ENCODE measurements at regions not wholly inside any gene's neighbourhood (a gene's known extent, or its start where the extent isn't known, plus 50 kb on each side); places are given as distances from the start of the nearest gene placed in this dataset.

GRCh38 chr15:39194106-39194830, 386.6 kb upstream of the THBS1 start:
- Histone ChIP-seq H3K4me3 (ENCODE audit: low read depth, low read length, poor library complexity, severe bottlenecking) (no peak overlapping the region), H2AFZ (ENCODE audit: low read length) (no peak overlapping the region), H3K27ac (ENCODE audit: low read depth, low read length, poor library complexity, severe bottlenecking) (no peak overlapping the region), H3K36me3 (ENCODE audit: insufficient read depth, low read length) (no peaks in the 10 kb centered on the region), H3K79me2 (ENCODE audit: insufficient read depth, low read length) (no peaks in the 10 kb centered on the region), H3K9ac (ENCODE audit: low read length) (no peak overlapping the region), H4K20me1 (ENCODE audit: insufficient read depth, low read length) (no peaks in the 10 kb centered on the region), H3K4me2 (ENCODE audit: low read length) (no peak overlapping the region), H3K9me2 (ENCODE audit: low read depth, low read length) (no peaks in the 10 kb centered on the region), H3K4me1 (ENCODE audit: insufficient read depth, low read length, severe bottlenecking) (no peaks in the 10 kb centered on the region), H3F3A (ENCODE audit: insufficient read depth, low read length) (no peaks in the 10 kb centered on the region), H3K9me3 (ENCODE audit: low read length) (no peaks in the 10 kb centered on the region), H3K27me3 (ENCODE audit: insufficient read depth, low read length) (no peaks in the 10 kb centered on the region)
- TF ChIP-seq EZH2 (IDR thresholded peaks at IDR 0.05; ENCODE audit: borderline replicate concordance, low read length), result no peak
- TF ChIP-seq, protein P1, sequence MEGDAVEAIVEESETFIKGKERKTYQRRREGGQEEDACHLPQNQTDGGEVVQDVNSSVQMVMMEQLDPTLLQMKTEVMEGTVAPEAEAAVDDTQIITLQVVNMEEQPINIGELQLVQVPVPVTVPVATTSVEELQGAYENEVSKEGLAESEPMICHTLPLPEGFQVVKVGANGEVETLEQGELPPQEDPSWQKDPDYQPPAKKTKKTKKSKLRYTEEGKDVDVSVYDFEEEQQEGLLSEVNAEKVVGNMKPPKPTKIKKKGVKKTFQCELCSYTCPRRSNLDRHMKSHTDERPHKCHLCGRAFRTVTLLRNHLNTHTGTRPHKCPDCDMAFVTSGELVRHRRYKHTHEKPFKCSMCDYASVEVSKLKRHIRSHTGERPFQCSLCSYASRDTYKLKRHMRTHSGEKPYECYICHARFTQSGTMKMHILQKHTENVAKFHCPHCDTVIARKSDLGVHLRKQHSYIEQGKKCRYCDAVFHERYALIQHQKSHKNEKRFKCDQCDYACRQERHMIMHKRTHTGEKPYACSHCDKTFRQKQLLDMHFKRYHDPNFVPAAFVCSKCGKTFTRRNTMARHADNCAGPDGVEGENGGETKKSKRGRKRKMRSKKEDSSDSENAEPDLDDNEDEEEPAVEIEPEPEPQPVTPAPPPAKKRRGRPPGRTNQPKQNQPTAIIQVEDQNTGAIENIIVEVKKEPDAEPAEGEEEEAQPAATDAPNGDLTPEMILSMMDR (IDR thresholded peaks at IDR 0.05; ENCODE audit: low read length), result no peak

DNA sequence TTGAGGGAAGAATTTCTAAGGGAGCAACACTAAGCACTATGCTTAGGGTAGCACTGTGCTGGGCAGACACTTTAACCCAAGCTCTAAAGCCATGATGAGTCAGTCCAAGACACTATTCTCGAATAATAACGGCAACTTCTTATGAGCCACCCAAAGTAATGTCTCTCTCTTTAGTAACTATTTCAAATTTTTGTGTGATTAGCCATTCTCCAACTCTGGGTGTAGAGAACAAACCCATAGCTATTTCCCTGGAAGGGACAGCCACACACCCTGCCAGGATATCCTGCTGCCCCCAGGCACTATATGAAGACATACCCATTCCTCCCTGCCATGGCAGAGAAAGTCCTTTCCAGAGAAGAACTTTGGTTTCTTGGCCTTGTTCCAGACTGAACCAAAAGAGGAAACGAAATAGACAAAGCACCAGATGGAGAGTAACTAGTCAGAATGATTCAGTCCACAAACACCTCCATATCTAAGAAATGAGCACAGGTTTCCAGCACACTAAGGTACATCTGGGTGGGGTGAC, 384.9 kb upstream of the THBS1 start:
- H3K79me2 ChIP-seq (ENCODE audit: insufficient read depth, low read length), result no peaks in the 10 kb centered on the region
- no peak overlapping the region for H2AFZ ChIP-seq (ENCODE audit: low read length)
- no peaks in the 10 kb centered on the region for H3F3A ChIP-seq (ENCODE audit: insufficient read depth, low read length)
- no peaks in the 10 kb centered on the region for H3K36me3 ChIP-seq (ENCODE audit: insufficient read depth, low read length)
- no peaks in the 10 kb centered on the region for H3K9me3 ChIP-seq (ENCODE audit: low read length)
- no peak overlapping the region for H3K4me3 ChIP-seq (ENCODE audit: low read depth, low read length, poor library complexity, severe bottlenecking)
- H3K9ac ChIP-seq (ENCODE audit: low read length), result no peak overlapping the region
- no peak for TF ChIP-seq EZH2 (IDR thresholded peaks at IDR 0.05; ENCODE audit: borderline replicate concordance, low read length)
- TF ChIP-seq, protein P1 (IDR thresholded peaks at IDR 0.05; ENCODE audit: low read length), result no peak
- no peak overlapping the region for H3K4me2 ChIP-seq (ENCODE audit: low read length)
- H3K27ac ChIP-seq (ENCODE audit: low read depth, low read length, poor library complexity, severe bottlenecking), result no peak overlapping the region
- no peaks in the 10 kb centered on the region for H3K27me3 ChIP-seq (ENCODE audit: insufficient read depth, low read length)
- no peaks in the 10 kb centered on the region for H3K9me2 ChIP-seq (ENCODE audit: low read depth, low read length)
- no peaks in the 10 kb centered on the region for H4K20me1 ChIP-seq (ENCODE audit: insufficient read depth, low read length)
- no peaks in the 10 kb centered on the region for H3K4me1 ChIP-seq (ENCODE audit: insufficient read depth, low read length, severe bottlenecking)

GRCh38 chr15:39198044-39199000, 382.6 kb upstream of the THBS1 start:
- Histone ChIP-seq H3K9me3 (ENCODE audit: low read length) (no peaks in the 10 kb centered on the region), H3K4me2 (ENCODE audit: low read length) (no peak overlapping the region), H3K9me2 (ENCODE audit: low read depth, low read length) (no peaks in the 10 kb centered on the region), H4K20me1 (ENCODE audit: insufficient read depth, low read length) (no peaks in the 10 kb centered on the region), H2AFZ (ENCODE audit: low read length) (no peak overlapping the region), H3K9ac (ENCODE audit: low read length) (no peak overlapping the region), H3K4me3 (ENCODE audit: low read depth, low read length, poor library complexity, severe bottlenecking) (no peak overlapping the region), H3K27me3 (ENCODE audit: insufficient read depth, low read length) (no peaks in the 10 kb centered on the region), H3F3A (ENCODE audit: insufficient read depth, low read length) (no peaks in the 10 kb centered on the region), H3K27ac (ENCODE audit: low read depth, low read length, poor library complexity, severe bottlenecking) (no peak overlapping the region), H3K79me2 (ENCODE audit: insufficient read depth, low read length) (no peaks in the 10 kb centered on the region), H3K36me3 (ENCODE audit: insufficient read depth, low read length) (no peaks in the 10 kb centered on the region), H3K4me1 (ENCODE audit: insufficient read depth, low read length, severe bottlenecking) (no peaks in the 10 kb centered on the region)
- no peak for TF ChIP-seq EZH2 (IDR thresholded peaks at IDR 0.05; ENCODE audit: borderline replicate concordance, low read length)
- TF ChIP-seq, protein P1 (IDR thresholded peaks at IDR 0.05; ENCODE audit: low read length), result no peak
